BJ (cell line): ENCODE measurements at regions not wholly inside any gene's neighbourhood (a gene's known extent, or its start where the extent isn't known, plus 50 kb on each side); places are given as distances from the start of the nearest gene placed in this dataset.
A peak's percentile ranks its signal among the peaks of the same experiment; 100 is the strongest.

Source experiments
- CTCF ChIA-PET: fragments of 350-600 bp; formaldehyde crosslinking; extraction: SDS; loops from one replicate; lab custom pipeline; 2021; ENCODE audit warnings: antibody characterized with exemption, inconsistent platforms; lab: Yijun Ruan, JAX
- POLR2A ChIA-PET: fragments of 300-600 bp; sonication (Branson Sonifier 250); formaldehyde crosslinking; extraction: SDS; loops from one replicate; lab custom pipeline; 2021; ENCODE audit warnings: antibody characterized with exemption; lab: Charles Lee
- DNase-seq: peaks from one replicate; pipeline ENCODE4 v3.0.0-alpha.2; 2011; ENCODE audit warnings: low read depth
- H3K27me3 ChIP-seq: 2 replicates; pipeline ENCODE4 v1.6.0; 2011; ENCODE audit warnings: low read length; ENCODE audit not compliant: control insufficient read depth, insufficient read depth
- H3K36me3 ChIP-seq: 2 replicates; pipeline ENCODE4 v1.5.1; 2011; ENCODE audit warnings: low read length; ENCODE audit not compliant: control insufficient read depth, insufficient read depth
- H3K4me3 ChIP-seq: 2 replicates; pipeline ENCODE4 v1.5.1; 2011; ENCODE audit warnings: low read depth, mild to moderate bottlenecking, control low read depth, low read length
- CTCF ChIP-seq: IDR thresholded peaks from 2 replicates; pipeline ENCODE4 v1.5.1; 2011; ENCODE audit warnings: low read depth, mild to moderate bottlenecking, control low read depth, inconsistent platforms, low read length, moderate library complexity; ENCODE audit not compliant: insufficient read depth

- CTCF ChIA-PET = interaction anchor here (0.6 to 1.6 kb wide), 4 partner anchors 10 to 476 kb away, joined by 3 to 5 read pairs (median 3); no protein-coding TSS in a partner anchor
- H3K36me3 ChIP-seq = no peaks in the 10 kb centered on the region
- no peak for TF ChIP-seq CTCF
- H3K4me3 ChIP-seq = no peak overlapping the region
- DNase-seq = no peak
- H3K27me3 ChIP-seq = peaks cover 10% of the 10 kb centered on the region
- POLR2A ChIA-PET = no interaction called here
Observed at GRCh38 chr17:77537566-77537965, 396.8 kb downstream of the SEC14L1 start.

GRCh38 chr17:77540531-77540930 lies 399.8 kb downstream of the SEC14L1 start:
- TF ChIP-seq CTCF = no peak
- POLR2A ChIA-PET = no interaction called here
- H3K27me3 ChIP-seq = peaks cover 17% of the 10 kb centered on the region
- no peak for DNase-seq
- CTCF ChIA-PET = interaction anchor here (1.0 to 6.4 kb wide), 3 partner anchors 472 to 480 kb away, joined by 3 to 147 read pairs (median 16); no protein-coding TSS in a partner anchor
- no peak overlapping the region for H3K4me3 ChIP-seq
- H3K36me3 ChIP-seq = no peaks in the 10 kb centered on the region

GRCh38 chr17:77540975-77541374 lies 400.2 kb downstream of the SEC14L1 start:
- H3K36me3 ChIP-seq = no peaks in the 10 kb centered on the region
- no peak overlapping the region for H3K4me3 ChIP-seq
- POLR2A ChIA-PET = no interaction called here
- CTCF ChIA-PET = interaction anchor here (1.0 to 6.4 kb wide), 3 partner anchors 472 to 480 kb away, joined by 3 to 147 read pairs (median 16); no protein-coding TSS in a partner anchor
- no peak for DNase-seq
- H3K27me3 ChIP-seq = peaks cover 17% of the 10 kb centered on the region
- TF ChIP-seq CTCF = no peak

GRCh38 chr17:77542011-77542410 lies 401.2 kb downstream of the SEC14L1 start:
- ChIA-PET CTCF (interaction anchor here (0.6 to 6.4 kb wide), 34 partner anchors 7 to 598 kb away, joined by 3 to 147 read pairs (median 5); partner anchors contain the start of gene TNRC6C), POLR2A (no interaction called here)
- no peak for DNase-seq
- no peaks in the 10 kb centered on the region for H3K36me3 ChIP-seq
- no peak for TF ChIP-seq CTCF
- peaks cover 17% of the 10 kb centered on the region for H3K27me3 ChIP-seq
- H3K4me3 ChIP-seq = no peak overlapping the region

GRCh38 chr17:77542551-77543490 lies 402.1 kb downstream of the SEC14L1 start:
- DNase-seq = peak; percentile 24
- H3K27me3 ChIP-seq = peaks cover 12% of the 10 kb centered on the region
- H3K36me3 ChIP-seq = no peaks in the 10 kb centered on the region
- TF ChIP-seq CTCF = peak; percentile 96
- H3K4me3 ChIP-seq = no peak overlapping the region
- POLR2A ChIA-PET = no interaction called here
- CTCF ChIA-PET = interaction anchor here (0.6 to 6.4 kb wide), 50 partner anchors 8 to 681 kb away, joined by 3 to 147 read pairs (median 4); partner anchors contain the start of gene TNRC6C
